OCI-M2 (cell line): ENCODE measurements at regions not wholly inside any gene's neighbourhood (a gene's known extent, or its start where the extent isn't known, plus 50 kb on each side); places are given as distances from the start of the nearest gene placed in this dataset.

Experiments used
- DNase-seq: peaks from one replicate; lab custom pipeline; 2025; ENCODE audit not compliant: unreplicated experiment; lab: John Stamatoyannopoulos, UW

- no peak for DNase-seq
These were observed 127.7 kb upstream of the DLX2 start for GRCh38 chr2:172230332-172230888.

GRCh38 chr2:172230889-172231401, 128.2 kb upstream of the DLX2 start:
- DNase-seq = no peak

GRCh38 chr2:172231508-172231907, 128.8 kb upstream of the DLX2 start:
- DNase-seq = no peak

GRCh38 chr2:172232708-172233396, 130.2 kb upstream of the DLX2 start:
- no peak for DNase-seq

GRCh38 chr2:172233987-172234715, 131.5 kb upstream of the DLX2 start:
- no peak for DNase-seq

GRCh38 chr2:172234716-172235691, 132.3 kb upstream of the DLX2 start:
- no peak for DNase-seq

GRCh38 chr2:172239944-172240590, 137.4 kb upstream of the DLX2 start:
- DNase-seq = no peak

GRCh38 chr2:172241222-172241621, 138.5 kb upstream of the DLX2 start:
- no peak for DNase-seq

- DNase-seq = no peak
These were observed 139.8 kb upstream of the DLX2 start for GRCh38 chr2:172242471-172242870.

GRCh38 chr2:172242961-172243360, 140.3 kb upstream of the DLX2 start:
- no peak for DNase-seq

GRCh38 chr2:172244419-172245130, 141.9 kb upstream of the DLX2 start:
- no peak for DNase-seq

GRCh38 chr2:172246649-172247048, 143.9 kb upstream of the DLX2 start:
- DNase-seq = no peak

- no peak for DNase-seq
These were observed 144.5 kb upstream of the DLX2 start for GRCh38 chr2:172247203-172247602.

GRCh38 chr2:172248381-172248780, 145.7 kb upstream of the DLX2 start:
- no peak for DNase-seq

GRCh38 chr2:172248785-172249187, 146.1 kb upstream of the DLX2 start:
- DNase-seq = no peak

- no peak for DNase-seq
These were observed 146.6 kb upstream of the DLX2 start for GRCh38 chr2:172249334-172249733.

- DNase-seq = no peak
These were observed 147.3 kb upstream of the DLX2 start for GRCh38 chr2:172249986-172250385.

GRCh38 chr2:172251231-172251630, 148.5 kb upstream of the DLX2 start:
- no peak for DNase-seq

GRCh38 chr2:172252154-172252553, 149.5 kb upstream of the DLX2 start:
- no peak for DNase-seq
